ENCODE measurements at regions not wholly inside any gene's neighbourhood (a gene's known extent, or its start where the extent isn't known, plus 50 kb on each side); places are given as distances from the start of the nearest gene placed in this dataset.

GRCh38 chr1:181391301-181391900, 91.9 kb upstream of the CACNA1E start:
- DNase-seq (ENCODE audit: low read depth) = no peak
- in situ Hi-C loops (cut with HindIII; ENCODE audit: low pct_unique_long_range_greater_than_20kb, low sequenced_read_pairs) = no loop called here

- DNase-seq (ENCODE audit: low read depth) = no peak
- in situ Hi-C loops (cut with HindIII; ENCODE audit: low pct_unique_long_range_greater_than_20kb, low sequenced_read_pairs) = no loop called here
Observed at GRCh38 chr1:181392133-181392532, 91.2 kb upstream of the CACNA1E start.

GRCh38 chr1:181392613-181393220, 90.6 kb upstream of the CACNA1E start:
- no peak for DNase-seq (ENCODE audit: low read depth)
- in situ Hi-C loops (cut with HindIII; ENCODE audit: low pct_unique_long_range_greater_than_20kb, low sequenced_read_pairs) = no loop called here

GRCh38 chr1:181394766-181395165, 88.6 kb upstream of the CACNA1E start:
- DNase-seq (ENCODE audit: low read depth) = no peak
- in situ Hi-C loops (cut with HindIII; ENCODE audit: low pct_unique_long_range_greater_than_20kb, low sequenced_read_pairs) = no loop called here

GRCh38 chr1:181396171-181396670, 87.1 kb upstream of the CACNA1E start:
- in situ Hi-C loops (cut with HindIII; ENCODE audit: low pct_unique_long_range_greater_than_20kb, low sequenced_read_pairs) = no loop called here
- DNase-seq (ENCODE audit: low read depth) = no peak

GRCh38 chr1:181396811-181397210, 86.5 kb upstream of the CACNA1E start:
- no peak for DNase-seq (ENCODE audit: low read depth)
- in situ Hi-C loops (cut with HindIII; ENCODE audit: low pct_unique_long_range_greater_than_20kb, low sequenced_read_pairs) = no loop called here

GRCh38 chr1:181397845-181398244, 85.5 kb upstream of the CACNA1E start:
- no peak for DNase-seq (ENCODE audit: low read depth)
- in situ Hi-C loops (cut with HindIII; ENCODE audit: low pct_unique_long_range_greater_than_20kb, low sequenced_read_pairs) = no loop called here

- no peak for DNase-seq (ENCODE audit: low read depth)
- in situ Hi-C loops (cut with HindIII; ENCODE audit: low pct_unique_long_range_greater_than_20kb, low sequenced_read_pairs) = no loop called here
Observed at GRCh38 chr1:181398544-181398943, 84.8 kb upstream of the CACNA1E start.

GRCh38 chr1:181405584-181405983, 77.7 kb upstream of the CACNA1E start:
- no peak for DNase-seq (ENCODE audit: low read depth)
- in situ Hi-C loops (cut with HindIII; ENCODE audit: low pct_unique_long_range_greater_than_20kb, low sequenced_read_pairs) = no loop called here

- no peak for DNase-seq (ENCODE audit: low read depth)
- in situ Hi-C loops (cut with HindIII; ENCODE audit: low pct_unique_long_range_greater_than_20kb, low sequenced_read_pairs) = no loop called here
Observed at GRCh38 chr1:181406989-181407388, 76.3 kb upstream of the CACNA1E start.

GRCh38 chr1:181409981-181410380, 73.3 kb upstream of the CACNA1E start:
- no peak for DNase-seq (ENCODE audit: low read depth)
- in situ Hi-C loops (cut with HindIII; ENCODE audit: low pct_unique_long_range_greater_than_20kb, low sequenced_read_pairs) = no loop called here

GRCh38 chr1:181412746-181413145, 70.6 kb upstream of the CACNA1E start:
- no peak for DNase-seq (ENCODE audit: low read depth)
- in situ Hi-C loops (cut with HindIII; ENCODE audit: low pct_unique_long_range_greater_than_20kb, low sequenced_read_pairs) = no loop called here

GRCh38 chr1:181413195-181413815, 70.0 kb upstream of the CACNA1E start:
- no peak for DNase-seq (ENCODE audit: low read depth)
- in situ Hi-C loops (cut with HindIII; ENCODE audit: low pct_unique_long_range_greater_than_20kb, low sequenced_read_pairs) = no loop called here

GRCh38 chr1:181413836-181414235, 69.5 kb upstream of the CACNA1E start:
- in situ Hi-C loops (cut with HindIII; ENCODE audit: low pct_unique_long_range_greater_than_20kb, low sequenced_read_pairs) = no loop called here
- no peak for DNase-seq (ENCODE audit: low read depth)

- in situ Hi-C loops (cut with HindIII; ENCODE audit: low pct_unique_long_range_greater_than_20kb, low sequenced_read_pairs) = no loop called here
Observed at GRCh38 chr1:181416268-181416860, 67.0 kb upstream of the CACNA1E start.

GRCh38 chr1:181417915-181418314, 65.4 kb upstream of the CACNA1E start:
- no peak for DNase-seq (ENCODE audit: low read depth)
- in situ Hi-C loops (cut with HindIII; ENCODE audit: low pct_unique_long_range_greater_than_20kb, low sequenced_read_pairs) = no loop called here

More at GRCh38 chr1:181416268-181416860, 67.0 kb upstream of the CACNA1E start:
- DNase-seq (ENCODE audit: low read depth) = no peak

- in situ Hi-C loops (cut with HindIII; ENCODE audit: low pct_unique_long_range_greater_than_20kb, low sequenced_read_pairs) = no loop called here
- DNase-seq (ENCODE audit: low read depth) = peak; percentile 48
Observed at GRCh38 chr1:181423301-181423918, 59.9 kb upstream of the CACNA1E start.

- in situ Hi-C loops (cut with HindIII; ENCODE audit: low pct_unique_long_range_greater_than_20kb, low sequenced_read_pairs) = no loop called here
- peak; percentile 68 for DNase-seq (ENCODE audit: low read depth)
Observed at GRCh38 chr1:181424786-181425403, 58.4 kb upstream of the CACNA1E start.
